ENCODE measurements at regions not wholly inside any gene's neighbourhood (a gene's known extent, or its start where the extent isn't known, plus 50 kb on each side); places are given as distances from the start of the nearest gene placed in this dataset.

- TF ChIP-seq POLR2A (IDR thresholded peaks at IDR 0.05; ENCODE audit: low read depth) (no peak), CTCF (IDR thresholded peaks at IDR 0.05) (no peak)
Observed at GRCh38 chr5:24145806-24146205, 499.0 kb downstream of the CDH10 start.

Measured in esophagus muscularis mucosa (tissue), 3 donors.